SIG-M5 treated with dmso at 0.1 percent for 504 hours (cell line): ENCODE measurements at regions not wholly inside any gene's neighbourhood (a gene's known extent, or its start where the extent isn't known, plus 50 kb on each side); places are given as distances from the start of the nearest gene placed in this dataset.

ENCODE experiments used
- DNase-seq: peaks from one replicate; lab custom pipeline; 2025; ENCODE audit not compliant: unreplicated experiment; lab: John Stamatoyannopoulos, UW

DNA sequence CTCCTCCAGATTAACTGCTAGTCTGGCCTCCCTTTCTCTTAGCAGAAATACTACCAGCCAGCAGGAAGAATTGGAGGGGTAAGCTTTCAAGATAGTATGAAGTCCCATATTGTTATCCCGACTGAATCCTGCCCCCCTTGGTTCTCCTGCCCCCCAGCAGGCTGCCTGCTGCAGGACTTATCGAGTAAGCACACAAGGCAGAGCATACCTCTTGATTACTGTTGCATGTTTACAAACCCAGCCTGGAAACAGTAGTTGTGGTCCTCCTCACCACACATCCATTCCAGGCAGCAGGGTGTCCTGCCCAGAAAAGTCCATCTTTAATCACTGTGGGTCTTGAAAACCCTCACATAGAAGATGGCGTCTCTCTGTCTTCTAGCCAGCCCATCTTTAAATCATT is 66.8 kb upstream of the PPP2R3A start:
- DNase-seq = no peak

DNA sequence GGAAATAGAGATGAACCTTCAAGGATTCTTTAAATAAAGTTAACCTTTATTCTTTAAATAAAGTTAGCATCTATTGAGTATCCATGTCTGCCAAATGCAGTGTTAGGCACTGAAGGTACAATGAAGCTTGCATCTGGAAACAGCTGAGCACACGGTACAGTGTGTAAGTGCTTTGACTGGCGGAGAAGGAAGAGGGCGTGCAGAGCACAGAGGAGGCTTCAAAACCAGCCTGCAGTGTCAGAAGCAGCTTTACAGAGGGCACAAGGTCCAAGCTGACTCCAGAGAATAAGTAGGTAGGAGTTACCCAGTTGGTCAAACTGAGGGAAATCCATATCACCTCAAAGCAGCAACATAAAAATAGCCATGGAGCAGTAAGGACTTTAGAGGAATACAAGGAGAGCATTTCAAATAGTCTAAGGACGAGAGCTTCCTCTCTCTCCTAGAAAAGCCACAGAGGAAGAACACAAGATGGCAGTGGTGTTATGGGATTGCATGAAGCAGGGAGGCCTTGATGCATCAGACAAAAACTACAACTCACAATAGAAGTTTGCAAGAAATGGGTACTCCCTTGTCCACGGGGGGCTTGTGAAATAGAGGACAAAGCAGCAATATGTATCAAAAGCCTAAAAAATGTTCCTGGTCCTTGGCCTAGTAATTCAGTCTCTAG is 60.3 kb upstream of the PPP2R3A start:
- DNase-seq = peak; percentile 12

GRCh38 chr3:135907422-135908165 is 57.9 kb upstream of the PPP2R3A start:
- no peak for DNase-seq

DNA sequence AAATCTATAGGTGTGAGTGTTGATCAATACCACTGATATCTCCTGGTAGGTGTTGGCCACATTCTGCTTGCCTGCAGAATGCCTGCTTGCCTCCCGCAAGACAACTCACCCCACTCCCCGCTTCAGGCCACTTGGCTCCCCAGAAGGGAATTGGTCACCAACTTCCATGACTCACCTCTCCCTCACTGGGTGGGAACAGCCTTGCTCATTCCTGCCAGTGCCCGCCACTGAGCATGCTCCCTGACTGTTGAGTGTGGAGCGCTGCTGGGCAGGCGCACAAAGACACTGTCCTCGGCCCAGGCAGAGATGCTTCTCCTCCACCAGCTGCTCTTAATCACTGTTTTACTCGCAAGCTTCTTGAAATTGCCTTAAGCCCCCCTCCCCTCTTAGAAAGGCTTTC is 57.3 kb upstream of the PPP2R3A start:
- no peak for DNase-seq

DNA sequence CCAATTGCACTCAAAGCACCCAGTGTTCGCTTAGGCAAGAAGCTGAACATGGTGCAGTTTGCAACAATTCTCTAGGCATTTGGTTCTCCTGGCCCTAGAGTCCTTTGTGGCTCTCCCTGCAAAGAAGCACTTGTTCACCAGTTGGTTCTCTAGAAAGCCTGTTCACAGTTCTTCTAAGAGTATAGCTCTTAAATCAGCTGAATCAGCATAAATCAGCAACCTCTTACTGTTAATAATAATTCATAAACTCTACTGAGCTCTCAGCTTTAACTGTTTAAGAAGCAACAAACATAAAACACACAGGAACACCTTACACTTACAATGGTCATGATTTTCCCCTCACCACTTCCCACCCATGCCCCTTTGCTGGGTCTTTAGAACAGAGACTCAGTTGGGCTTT is 56.8 kb upstream of the PPP2R3A start:
- DNase-seq = no peak

GRCh38 chr3:135911110-135911509 is 54.4 kb upstream of the PPP2R3A start:
- no peak for DNase-seq

DNA sequence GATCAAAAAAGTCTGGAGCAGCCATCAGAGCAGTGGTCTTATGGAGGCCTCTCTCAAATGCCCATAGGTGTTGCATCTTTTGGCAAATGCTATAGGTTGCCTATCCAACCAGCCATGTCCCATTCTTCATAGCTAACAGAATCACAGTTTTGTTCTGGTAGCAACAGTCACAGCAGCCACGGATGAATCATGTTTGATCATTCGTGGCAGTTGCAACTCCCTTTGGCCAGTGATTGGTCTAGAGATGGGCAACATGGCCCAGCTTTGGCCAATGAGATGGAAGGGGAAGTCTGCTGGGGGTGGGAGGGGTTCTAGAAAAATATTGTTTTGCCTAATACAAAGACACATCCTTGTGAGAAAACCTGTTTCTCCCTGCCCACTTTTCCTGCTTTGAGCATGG is 50.3 kb upstream of the PPP2R3A start:
- DNase-seq = no peak
